SK-N-MC (cell line): ENCODE measurements at regions not wholly inside any gene's neighbourhood (a gene's known extent, or its start where the extent isn't known, plus 50 kb on each side); places are given as distances from the start of the nearest gene placed in this dataset.
"Not testable (repeated sequence)": the region's sequence is repeated elsewhere in the genome, so short reads cannot be mapped to it uniquely, and the experiment has no call there.

Experiments
- DNase-seq: peaks from one replicate; pipeline ENCODE4 v3.0.0-alpha.2; 2011; ENCODE audit warnings: low read depth, low spot score
- H3K27ac ChIP-seq: fragments of 200-600 bp; sonication (generic); 2 replicates; pipeline ENCODE4 v1.5.1; 2016; ENCODE audit warnings: mixed run types
- H3K36me3 ChIP-seq: fragments of 200-600 bp; sonication (generic); 2 replicates; pipeline ENCODE4 v1.6.1; 2017; ENCODE audit warnings: antibody characterized with exemption, low read length, mixed read lengths; ENCODE audit not compliant: insufficient read depth
- H3K4me3 ChIP-seq: fragments of 200-600 bp; sonication (generic); 2 replicates; pipeline ENCODE4 v1.5.1; 2016
- H3K9ac ChIP-seq: fragments of 200-600 bp; sonication (generic); 2 replicates; pipeline ENCODE4 v1.8.0; 2017; ENCODE audit warnings: mixed run types, mixed read lengths; ENCODE audit not compliant: insufficient read length
- H3K9me3 ChIP-seq: fragments of 200-600 bp; sonication (generic); 2 replicates; pipeline ENCODE4 v1.6.1; 2017; ENCODE audit warnings: low read depth, mild to moderate bottlenecking, antibody characterized with exemption, low read length, moderate library complexity, mixed read lengths
- EZH2 ChIP-seq: fragments of 200-600 bp; sonication (generic); IDR thresholded peaks from one replicate; pipeline ENCODE4 v1.6.1; 2017; ENCODE audit warnings: antibody characterized with exemption
- FOXP2 ChIP-seq: optimal IDR thresholded peaks from 2 replicates; pipeline ENCODE3; 2011; ENCODE audit warnings: mild to moderate bottlenecking, moderate library complexity; ENCODE audit not compliant: insufficient read depth; ENCODE audit errors: extremely low read length, control extremely low read depth
- POLR2AphosphoS5 ChIP-seq: IDR thresholded peaks from 2 replicates; pipeline ENCODE4 v1.6.1; 2012; ENCODE audit warnings: mild to moderate bottlenecking, low read depth, low read length, borderline replicate concordance

GRCh38 chr2:235225261-235225660, 268.6 kb upstream of the AGAP1 start:
- no peak for DNase-seq
- no peak overlapping the region for H3K27ac ChIP-seq

GRCh38 chr2:235227590-235227989, 266.3 kb upstream of the AGAP1 start:
- H3K9me3 ChIP-seq, result no peaks in the 10 kb centered on the region
- no peak overlapping the region for H3K4me3 ChIP-seq
- no peak for DNase-seq
- H3K36me3 ChIP-seq, result no peaks in the 10 kb centered on the region
- TF ChIP-seq EZH2, result no peak
- no peak overlapping the region for H3K9ac ChIP-seq
- H3K27ac ChIP-seq, result no peak overlapping the region

More at GRCh38 chr2:235225261-235225660, 268.6 kb upstream of the AGAP1 start:
- no peak overlapping the region for H3K4me3 ChIP-seq
- H3K9ac ChIP-seq, result no peak overlapping the region
- H3K9me3 ChIP-seq, result no peaks in the 10 kb centered on the region
- no peak for TF ChIP-seq EZH2
- TF ChIP-seq POLR2AphosphoS5, result no peak
- TF ChIP-seq FOXP2, result no peak
- H3K36me3 ChIP-seq, result no peaks in the 10 kb centered on the region

DNA sequence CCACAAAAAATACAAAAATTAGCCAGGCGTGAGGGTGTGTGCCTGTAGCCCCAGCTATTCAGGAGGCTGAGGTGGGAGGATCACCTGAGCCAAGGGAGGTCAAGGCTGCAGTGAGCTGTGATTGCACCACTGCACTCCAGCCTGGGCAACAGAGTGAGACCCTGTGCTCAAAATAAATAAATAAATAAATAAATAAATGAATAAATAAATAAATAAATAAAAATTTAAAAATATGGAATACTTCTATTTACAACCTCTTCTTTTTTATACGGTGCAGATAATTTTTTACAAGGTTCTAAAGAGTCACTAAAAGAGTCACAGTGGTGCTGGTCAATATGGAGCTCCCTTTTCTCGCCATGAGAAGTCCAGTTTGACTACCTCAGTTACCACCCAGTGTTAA, 265.4 kb upstream of the AGAP1 start:
- H3K36me3 ChIP-seq, H3K4me3 ChIP-seq, H3K9me3 ChIP-seq, H3K27ac ChIP-seq, H3K9ac ChIP-seq, DNase-seq: not testable (repeated sequence)

GRCh38 chr2:235229236-235229635, 264.6 kb upstream of the AGAP1 start:
- H3K9me3 ChIP-seq, result no peaks in the 10 kb centered on the region
- no peak for TF ChIP-seq EZH2
- TF ChIP-seq POLR2AphosphoS5, result no peak
- TF ChIP-seq FOXP2, result no peak
- H3K9ac ChIP-seq, result no peak overlapping the region
- no peak overlapping the region for H3K4me3 ChIP-seq
- no peak overlapping the region for H3K27ac ChIP-seq
- no peak for DNase-seq
- H3K36me3 ChIP-seq, result no peaks in the 10 kb centered on the region

DNA sequence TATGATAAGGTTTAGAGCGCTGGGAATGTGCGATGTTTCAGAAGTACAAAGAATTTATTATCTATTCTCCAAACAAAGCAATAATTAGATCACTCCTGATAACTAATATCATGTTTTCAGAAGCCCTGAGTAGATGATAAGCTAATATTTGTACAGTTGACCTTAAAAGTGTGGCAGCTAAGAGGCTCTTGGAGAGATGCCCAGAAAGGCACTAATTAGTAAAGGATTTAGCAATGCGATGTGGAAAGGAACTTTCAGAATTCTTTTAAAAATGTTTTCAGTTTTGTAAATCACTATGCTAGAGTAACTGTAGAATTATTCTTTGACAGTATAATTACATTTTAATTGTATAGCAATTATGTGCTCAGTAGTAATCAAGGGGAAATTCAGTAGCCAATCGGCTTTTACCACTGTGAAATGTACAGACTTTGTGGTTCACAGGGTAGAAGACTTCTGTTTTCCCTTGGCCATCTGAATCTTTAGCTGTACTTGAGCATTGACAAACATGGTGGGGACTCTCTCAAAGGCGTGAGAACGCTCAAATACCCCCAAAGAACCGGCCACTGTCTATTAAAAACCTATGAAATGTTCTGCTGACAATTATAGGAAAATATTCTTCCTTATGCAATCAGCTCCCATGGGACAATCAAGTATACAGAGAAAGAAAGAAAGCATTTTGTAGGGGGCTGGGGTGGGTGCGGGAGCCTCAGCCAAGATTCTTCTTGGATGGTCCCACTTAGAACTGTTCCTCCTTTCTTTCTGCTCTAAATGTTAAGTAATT, 262.8 kb upstream of the AGAP1 start:
- TF ChIP-seq EZH2 (no peak), POLR2AphosphoS5 (peak; percentile 44; the same call in 1 of the 2 replicates)
- DNase-seq, result peak; percentile 89
- peak overlapping the region; percentile 93 for H3K27ac ChIP-seq
- peak overlapping the region; percentile 35 for H3K9ac ChIP-seq
- H3K9me3 ChIP-seq, result no peaks in the 10 kb centered on the region
- H3K4me3 ChIP-seq, result peak overlapping the region; percentile 66
- no peaks in the 10 kb centered on the region for H3K36me3 ChIP-seq

GRCh38 chr2:235232449-235233433, 261.1 kb upstream of the AGAP1 start:
- no peak overlapping the region for H3K9ac ChIP-seq
- no peak for TF ChIP-seq FOXP2
- no peak for TF ChIP-seq POLR2AphosphoS5
- no peak for TF ChIP-seq EZH2
- no peaks in the 10 kb centered on the region for H3K36me3 ChIP-seq
- no peak for DNase-seq
- no peak overlapping the region for H3K4me3 ChIP-seq
- H3K9me3 ChIP-seq, result no peaks in the 10 kb centered on the region
- no peak overlapping the region for H3K27ac ChIP-seq

GRCh38 chr2:235234736-235235135, 259.1 kb upstream of the AGAP1 start:
- TF ChIP-seq POLR2AphosphoS5, result no peak
- TF ChIP-seq FOXP2, result no peak
- TF ChIP-seq EZH2, result no peak
- H3K4me3 ChIP-seq, result no peak overlapping the region
- H3K27ac ChIP-seq, result no peak overlapping the region
- no peak for DNase-seq
- H3K36me3 ChIP-seq, result no peaks in the 10 kb centered on the region
- no peaks in the 10 kb centered on the region for H3K9me3 ChIP-seq
- H3K9ac ChIP-seq, result no peak overlapping the region

DNA sequence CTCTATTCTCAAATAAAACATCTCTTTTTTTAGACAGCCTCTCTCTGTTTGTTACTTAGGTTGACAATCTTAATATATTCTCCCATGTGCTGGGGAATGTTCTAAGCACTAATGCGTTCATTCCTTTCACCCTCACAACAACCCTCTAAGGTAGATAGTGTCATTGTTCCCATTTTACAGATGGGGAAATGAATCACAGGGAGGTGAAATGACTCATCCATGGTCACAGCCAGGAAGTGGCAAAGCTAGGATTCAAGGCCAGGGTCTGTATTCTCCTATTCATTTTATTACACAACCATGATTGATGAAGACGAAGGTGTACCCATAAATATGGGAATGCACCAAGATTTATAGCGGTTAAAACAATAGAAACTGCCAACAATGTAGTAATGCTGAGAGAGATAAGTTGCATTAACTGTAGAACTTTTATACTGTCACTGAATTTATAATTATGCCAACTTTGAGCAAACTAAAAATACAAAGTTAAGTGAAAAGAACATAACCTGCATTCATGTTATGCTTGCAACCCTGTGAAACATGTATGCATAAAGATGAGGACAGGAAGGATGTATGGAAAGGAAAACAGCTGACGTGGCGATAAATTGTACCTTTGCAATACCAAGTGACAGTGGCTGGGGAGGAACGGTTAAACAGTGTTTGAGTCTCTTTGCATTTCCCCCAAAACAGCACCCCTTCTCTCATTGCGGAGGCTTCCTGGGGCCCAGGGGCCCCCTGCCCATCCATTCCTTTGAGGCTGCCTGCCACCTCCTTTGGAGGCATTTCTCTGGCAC, 257.7 kb upstream of the AGAP1 start:
- H3K4me3 ChIP-seq, result no peak overlapping the region
- no peaks in the 10 kb centered on the region for H3K9me3 ChIP-seq
- H3K27ac ChIP-seq, result no peak overlapping the region; the same call in 1 of the 2 replicates
- TF ChIP-seq POLR2AphosphoS5 (no peak), FOXP2 (no peak), EZH2 (no peak)
- no peak overlapping the region for H3K9ac ChIP-seq
- no peak for DNase-seq
- no peaks in the 10 kb centered on the region for H3K36me3 ChIP-seq
